ENCODE measurements at regions not wholly inside any gene's neighbourhood (a gene's known extent, or its start where the extent isn't known, plus 50 kb on each side); places are given as distances from the start of the nearest gene placed in this dataset.

DNA sequence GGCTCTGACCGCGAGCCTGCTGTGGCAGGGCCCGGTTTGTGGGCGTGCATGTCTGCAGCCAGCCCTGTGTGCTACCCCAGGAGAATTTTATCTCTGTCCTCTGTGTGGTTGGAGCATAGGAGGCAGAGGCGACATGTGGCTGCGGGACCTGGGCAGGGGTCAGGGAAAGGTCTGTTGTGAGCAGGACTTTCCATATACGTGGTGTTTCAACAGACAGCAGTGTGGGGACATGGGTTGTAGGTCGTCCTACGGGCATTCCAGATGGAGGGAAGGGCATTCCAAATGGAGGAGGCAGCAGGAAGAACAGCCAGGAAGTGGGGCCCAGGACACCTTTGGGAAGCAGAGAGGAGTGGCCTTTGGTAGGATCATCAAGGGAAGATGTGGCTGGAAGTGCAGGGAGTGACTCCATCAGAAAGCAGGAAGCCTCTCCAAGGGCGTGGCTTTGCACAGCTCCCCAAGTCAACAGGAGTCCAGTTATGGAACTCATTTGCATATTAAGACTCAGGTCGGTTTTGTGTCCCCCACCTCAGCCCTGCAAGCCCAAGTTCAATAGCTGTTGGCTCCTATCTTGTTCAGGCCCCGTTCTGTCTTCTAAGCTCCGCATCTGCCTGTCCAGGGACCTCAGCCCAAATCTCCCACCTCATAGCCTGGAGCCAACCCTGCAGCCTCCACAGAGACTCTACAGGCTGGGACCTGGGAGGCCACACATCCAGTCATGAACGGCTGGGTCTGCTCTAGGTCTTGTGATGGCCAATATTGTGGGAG is 309.1 kb downstream of the MATN1 start:
- no peak overlapping the region for H3K4me3 ChIP-seq (ENCODE audit: insufficient read depth, low read depth, low read length, poor library complexity, severe bottlenecking)
- no peaks in the 10 kb centered on the region for H3K9me3 ChIP-seq (ENCODE audit: control insufficient read depth, low read length)
- H3K27me3 ChIP-seq (replicated peaks; ENCODE audit: control insufficient read depth, insufficient read depth, low read length, poor library complexity, severe bottlenecking), result no peaks in the 10 kb centered on the region
- H3K27ac ChIP-seq (ENCODE audit: insufficient read depth, low read length, poor library complexity, severe bottlenecking), result no peak overlapping the region
- H3K4me1 ChIP-seq (ENCODE audit: control insufficient read depth, insufficient read depth, low read length, poor library complexity, severe bottlenecking), result no peaks in the 10 kb centered on the region
- no peaks in the 10 kb centered on the region for H3K36me3 ChIP-seq (ENCODE audit: control insufficient read depth, insufficient read depth, low read length)
- DNase-seq, result no peak

DNA sequence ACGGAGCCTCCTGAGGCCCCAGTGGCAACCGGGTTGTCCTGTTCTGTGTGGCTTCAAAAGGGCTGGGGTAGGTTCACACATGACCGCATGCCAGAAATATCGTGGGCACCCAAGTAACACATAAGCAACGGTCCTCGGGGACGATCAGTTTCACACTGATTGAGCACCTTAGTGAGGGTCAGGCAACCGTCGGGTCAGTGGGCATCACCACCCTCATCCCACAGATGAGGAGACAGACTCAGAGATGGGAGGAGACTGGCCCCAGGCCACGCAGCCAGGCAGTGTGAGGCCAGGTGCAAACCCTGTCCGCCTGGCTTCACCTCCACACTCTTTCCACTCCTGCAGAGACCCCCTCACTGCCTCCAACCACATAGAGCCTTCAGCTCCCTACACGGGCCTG is 309.8 kb downstream of the MATN1 start:
- Histone ChIP-seq H3K4me1 (ENCODE audit: control insufficient read depth, insufficient read depth, low read length, poor library complexity, severe bottlenecking) (no peaks in the 10 kb centered on the region), H3K36me3 (ENCODE audit: control insufficient read depth, insufficient read depth, low read length) (no peaks in the 10 kb centered on the region), H3K27ac (ENCODE audit: insufficient read depth, low read length, poor library complexity, severe bottlenecking) (no peak overlapping the region), H3K4me3 (ENCODE audit: insufficient read depth, low read depth, low read length, poor library complexity, severe bottlenecking) (no peak overlapping the region), H3K9me3 (ENCODE audit: control insufficient read depth, low read length) (no peaks in the 10 kb centered on the region), H3K27me3 (replicated peaks; ENCODE audit: control insufficient read depth, insufficient read depth, low read length, poor library complexity, severe bottlenecking) (no peaks in the 10 kb centered on the region)
- no peak for DNase-seq

DNA sequence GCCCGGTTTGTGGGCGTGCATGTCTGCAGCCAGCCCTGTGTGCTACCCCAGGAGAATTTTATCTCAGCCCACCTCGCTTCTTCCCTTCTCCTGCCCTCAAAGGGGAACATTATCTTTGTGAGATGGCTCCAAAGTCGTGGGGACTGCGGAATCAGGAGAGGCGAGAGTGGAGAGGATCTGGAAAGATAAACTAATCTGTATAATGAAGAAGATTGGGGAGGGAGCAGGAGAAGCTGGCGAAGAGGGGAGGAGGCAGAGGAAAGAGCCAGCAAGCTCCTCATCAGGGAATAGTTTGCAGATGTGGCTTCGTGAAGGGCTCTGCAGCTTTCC is 310.3 kb downstream of the MATN1 start:
- H3K9me3 ChIP-seq (ENCODE audit: control insufficient read depth, low read length), result no peaks in the 10 kb centered on the region
- H3K4me1 ChIP-seq (ENCODE audit: control insufficient read depth, insufficient read depth, low read length, poor library complexity, severe bottlenecking), result no peaks in the 10 kb centered on the region
- H3K27ac ChIP-seq (ENCODE audit: insufficient read depth, low read length, poor library complexity, severe bottlenecking), result no peak overlapping the region
- no peaks in the 10 kb centered on the region for H3K36me3 ChIP-seq (ENCODE audit: control insufficient read depth, insufficient read depth, low read length)
- no peak overlapping the region for H3K4me3 ChIP-seq (ENCODE audit: insufficient read depth, low read depth, low read length, poor library complexity, severe bottlenecking)
- DNase-seq, result no peak
- no peaks in the 10 kb centered on the region for H3K27me3 ChIP-seq (replicated peaks; ENCODE audit: control insufficient read depth, insufficient read depth, low read length, poor library complexity, severe bottlenecking)

DNA sequence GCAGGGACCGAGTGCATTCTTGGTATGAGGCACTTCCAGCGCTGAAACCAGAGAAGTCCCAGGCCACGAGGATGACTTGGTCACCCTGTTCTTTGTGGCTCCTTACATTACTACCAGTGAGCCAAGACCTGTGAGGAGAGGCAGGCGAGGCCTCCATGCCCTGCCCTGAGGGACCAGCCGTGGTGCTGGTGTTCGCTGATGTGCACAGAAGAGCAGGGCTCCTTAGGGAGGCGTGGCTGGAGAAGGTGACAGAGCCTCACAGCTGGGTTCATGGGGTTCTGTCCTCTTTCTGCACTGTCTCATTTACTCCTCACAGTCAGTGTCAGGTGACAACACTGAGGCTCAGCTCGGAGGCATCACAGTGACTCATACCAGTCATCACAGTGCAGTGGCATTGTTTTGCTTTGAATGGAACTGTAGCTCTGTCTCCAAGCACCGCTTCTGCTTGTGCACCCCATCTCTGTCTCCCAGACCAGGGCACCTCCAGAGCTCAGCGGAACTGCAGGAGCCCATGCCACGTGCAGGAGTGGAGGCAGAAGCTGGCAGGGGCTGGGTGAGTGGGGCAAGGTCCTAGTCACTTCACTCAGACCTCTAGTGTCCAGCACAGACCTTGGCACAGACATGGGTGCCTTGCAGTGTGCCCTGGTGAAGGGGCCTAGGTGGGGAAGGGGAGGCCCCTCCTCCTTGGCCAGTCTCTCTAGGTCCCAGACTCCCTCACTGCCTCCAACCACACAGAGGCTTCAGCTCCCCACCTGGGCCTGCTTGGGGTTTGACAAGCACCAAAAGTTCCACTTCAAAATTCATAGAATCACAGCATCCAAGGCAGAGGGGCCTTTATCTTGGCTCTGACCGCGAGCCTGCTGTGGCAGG is 310.9 kb downstream of the MATN1 start:
- Histone ChIP-seq H3K9me3 (ENCODE audit: control insufficient read depth, low read length) (no peaks in the 10 kb centered on the region), H3K4me3 (ENCODE audit: insufficient read depth, low read depth, low read length, poor library complexity, severe bottlenecking) (no peak overlapping the region), H3K27ac (ENCODE audit: insufficient read depth, low read length, poor library complexity, severe bottlenecking) (no peak overlapping the region), H3K27me3 (replicated peaks; ENCODE audit: control insufficient read depth, insufficient read depth, low read length, poor library complexity, severe bottlenecking) (no peaks in the 10 kb centered on the region), H3K36me3 (ENCODE audit: control insufficient read depth, insufficient read depth, low read length) (no peaks in the 10 kb centered on the region), H3K4me1 (ENCODE audit: control insufficient read depth, insufficient read depth, low read length, poor library complexity, severe bottlenecking) (no peaks in the 10 kb centered on the region)
- DNase-seq, result no peak

DNA sequence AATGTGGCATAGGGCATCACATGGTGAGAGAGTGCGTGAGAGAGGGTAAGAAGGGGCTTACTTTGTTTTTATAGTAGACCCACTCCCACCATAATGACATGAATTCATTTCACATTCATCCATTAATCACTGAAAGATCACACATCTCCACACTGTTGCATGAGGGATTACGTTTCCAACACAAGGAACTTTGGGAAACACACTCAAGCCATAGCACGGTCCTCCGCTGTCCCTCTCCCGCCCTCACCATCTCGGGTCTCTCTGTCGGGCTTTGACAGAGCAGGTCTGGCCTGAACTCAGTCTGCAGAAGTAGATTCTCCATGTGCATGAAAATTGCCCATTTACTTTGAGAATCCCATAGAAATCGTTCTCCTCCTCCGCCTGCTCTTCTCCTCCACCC is 312.2 kb downstream of the MATN1 start:
- H3K4me1 ChIP-seq (ENCODE audit: control insufficient read depth, insufficient read depth, low read length, poor library complexity, severe bottlenecking), result no peaks in the 10 kb centered on the region
- no peaks in the 10 kb centered on the region for H3K36me3 ChIP-seq (ENCODE audit: control insufficient read depth, insufficient read depth, low read length)
- no peak for DNase-seq
- H3K9me3 ChIP-seq (ENCODE audit: control insufficient read depth, low read length), result no peaks in the 10 kb centered on the region
- no peaks in the 10 kb centered on the region for H3K27me3 ChIP-seq (replicated peaks; ENCODE audit: control insufficient read depth, insufficient read depth, low read length, poor library complexity, severe bottlenecking)
- H3K27ac ChIP-seq (ENCODE audit: insufficient read depth, low read length, poor library complexity, severe bottlenecking), result no peak overlapping the region
- no peak overlapping the region for H3K4me3 ChIP-seq (ENCODE audit: insufficient read depth, low read depth, low read length, poor library complexity, severe bottlenecking)

DNA sequence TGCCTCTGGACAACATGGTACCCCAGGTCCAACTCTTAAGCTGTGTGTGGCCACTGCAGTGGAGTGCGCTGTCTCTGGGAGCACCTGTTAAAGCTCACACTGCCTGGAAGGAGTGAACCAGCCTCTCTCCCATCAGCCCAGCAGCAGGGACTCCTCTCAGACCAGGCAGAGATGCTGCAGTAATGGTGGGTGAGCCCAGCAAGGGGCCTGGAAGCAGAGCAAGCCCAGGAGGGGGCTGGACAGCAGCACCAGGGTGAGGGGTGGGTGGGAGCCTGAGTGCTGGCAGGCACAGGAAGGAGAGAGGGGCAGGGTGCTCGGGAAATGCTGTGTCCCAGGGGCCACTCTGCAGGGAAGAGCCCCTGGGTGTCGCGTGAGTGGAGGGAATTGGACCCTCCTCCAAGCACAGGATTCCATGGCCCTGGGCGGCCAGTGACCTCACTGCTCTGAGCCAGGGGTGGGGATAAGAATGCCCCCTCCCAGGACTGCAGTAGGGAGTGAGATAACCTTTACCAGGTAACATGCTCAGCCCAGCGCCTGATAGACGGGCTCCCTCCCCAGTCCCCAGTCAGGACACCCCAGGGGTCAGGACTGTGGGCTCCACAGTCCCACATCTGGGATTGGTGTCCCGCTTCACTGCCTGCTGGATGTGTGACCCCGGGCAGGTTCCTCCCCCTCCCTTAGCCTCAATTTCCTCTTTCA is 313.1 kb downstream of the MATN1 start:
- no peaks in the 10 kb centered on the region for H3K36me3 ChIP-seq (ENCODE audit: control insufficient read depth, insufficient read depth, low read length)
- no peaks in the 10 kb centered on the region for H3K4me1 ChIP-seq (ENCODE audit: control insufficient read depth, insufficient read depth, low read length, poor library complexity, severe bottlenecking)
- H3K27ac ChIP-seq (ENCODE audit: insufficient read depth, low read length, poor library complexity, severe bottlenecking), result no peak overlapping the region
- DNase-seq, result no peak
- H3K27me3 ChIP-seq (replicated peaks; ENCODE audit: control insufficient read depth, insufficient read depth, low read length, poor library complexity, severe bottlenecking), result no peaks in the 10 kb centered on the region
- no peaks in the 10 kb centered on the region for H3K9me3 ChIP-seq (ENCODE audit: control insufficient read depth, low read length)
- no peak overlapping the region for H3K4me3 ChIP-seq (ENCODE audit: insufficient read depth, low read depth, low read length, poor library complexity, severe bottlenecking)

DNA sequence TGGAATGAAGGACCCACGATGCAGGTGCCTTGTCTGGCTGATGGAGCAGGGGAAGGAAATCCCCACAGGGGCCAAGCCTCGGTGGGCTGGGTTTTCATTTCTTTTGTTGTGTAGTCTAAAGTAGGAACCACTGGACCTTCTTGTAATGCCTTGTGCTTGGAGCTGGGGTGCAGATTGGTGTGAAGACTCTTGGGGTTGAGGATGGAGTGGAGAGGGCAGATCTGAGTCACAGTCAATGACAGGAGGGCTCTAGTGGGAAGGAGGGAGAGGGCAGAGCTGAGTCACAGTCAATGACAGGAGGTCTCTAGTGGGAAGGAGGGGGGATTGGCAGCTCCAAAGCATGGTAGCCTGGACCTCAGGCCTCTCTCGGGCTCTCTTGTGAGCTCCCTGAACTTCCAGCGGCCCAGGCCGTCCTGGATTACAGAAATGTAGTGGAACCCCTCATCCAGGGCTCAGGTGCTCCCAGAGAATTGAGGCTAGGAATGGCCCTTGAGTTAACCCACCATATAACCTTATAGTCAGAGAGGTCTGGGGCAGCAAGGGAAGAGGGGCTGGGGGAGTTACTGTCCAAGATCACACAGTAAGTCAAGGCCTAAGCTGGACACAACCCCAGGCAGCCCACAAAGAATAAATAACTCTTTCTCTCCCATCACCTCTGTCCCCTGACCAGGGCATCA is 313.8 kb downstream of the MATN1 start:
- Histone ChIP-seq H3K9me3 (ENCODE audit: control insufficient read depth, low read length) (no peaks in the 10 kb centered on the region), H3K27me3 (replicated peaks; ENCODE audit: control insufficient read depth, insufficient read depth, low read length, poor library complexity, severe bottlenecking) (no peaks in the 10 kb centered on the region), H3K36me3 (ENCODE audit: control insufficient read depth, insufficient read depth, low read length) (no peaks in the 10 kb centered on the region), H3K27ac (ENCODE audit: insufficient read depth, low read length, poor library complexity, severe bottlenecking) (no peak overlapping the region), H3K4me1 (ENCODE audit: control insufficient read depth, insufficient read depth, low read length, poor library complexity, severe bottlenecking) (no peaks in the 10 kb centered on the region), H3K4me3 (ENCODE audit: insufficient read depth, low read depth, low read length, poor library complexity, severe bottlenecking) (no peak overlapping the region)
- DNase-seq, result no peak

DNA sequence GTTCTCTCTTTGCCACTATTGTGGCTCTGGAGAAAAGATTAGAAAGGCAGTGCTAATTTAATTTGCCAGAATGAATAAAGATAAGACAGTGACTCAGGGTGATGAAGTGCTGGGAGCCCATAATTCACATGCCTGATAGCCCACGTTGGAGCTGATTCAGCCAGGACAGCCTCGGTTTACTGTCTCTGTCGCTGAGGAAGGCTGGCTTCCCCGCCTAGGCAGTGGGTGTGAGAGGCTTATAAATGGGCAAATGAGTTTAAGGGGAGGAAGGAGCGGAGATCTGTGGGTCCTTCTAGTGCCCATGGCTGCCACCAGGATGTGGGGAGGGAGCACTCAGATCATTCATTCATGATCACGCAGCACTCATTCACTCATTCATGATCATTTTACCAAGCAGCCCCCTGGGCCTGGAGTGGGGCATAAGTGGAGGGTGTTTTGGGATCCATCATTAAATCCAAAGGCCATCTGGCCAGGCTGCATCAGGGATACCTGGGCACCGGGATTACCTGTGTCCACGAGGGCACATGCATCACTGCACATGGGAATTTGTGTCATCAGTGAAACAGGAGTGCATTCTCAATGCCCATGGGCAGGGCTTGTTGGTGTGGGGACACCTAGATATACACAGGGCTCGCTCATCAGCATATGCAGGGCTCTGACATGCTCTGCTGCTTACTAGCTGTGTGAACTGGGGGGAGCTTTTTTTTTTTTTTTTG is 315.4 kb downstream of the MATN1 start:
- H3K4me3 ChIP-seq (ENCODE audit: insufficient read depth, low read depth, low read length, poor library complexity, severe bottlenecking), result no peak overlapping the region
- DNase-seq, result no peak
- no peaks in the 10 kb centered on the region for H3K4me1 ChIP-seq (ENCODE audit: control insufficient read depth, insufficient read depth, low read length, poor library complexity, severe bottlenecking)
- H3K27me3 ChIP-seq (replicated peaks; ENCODE audit: control insufficient read depth, insufficient read depth, low read length, poor library complexity, severe bottlenecking), result no peaks in the 10 kb centered on the region
- no peaks in the 10 kb centered on the region for H3K36me3 ChIP-seq (ENCODE audit: control insufficient read depth, insufficient read depth, low read length)
- H3K27ac ChIP-seq (ENCODE audit: insufficient read depth, low read length, poor library complexity, severe bottlenecking), result no peak overlapping the region
- H3K9me3 ChIP-seq (ENCODE audit: control insufficient read depth, low read length), result no peaks in the 10 kb centered on the region

DNA sequence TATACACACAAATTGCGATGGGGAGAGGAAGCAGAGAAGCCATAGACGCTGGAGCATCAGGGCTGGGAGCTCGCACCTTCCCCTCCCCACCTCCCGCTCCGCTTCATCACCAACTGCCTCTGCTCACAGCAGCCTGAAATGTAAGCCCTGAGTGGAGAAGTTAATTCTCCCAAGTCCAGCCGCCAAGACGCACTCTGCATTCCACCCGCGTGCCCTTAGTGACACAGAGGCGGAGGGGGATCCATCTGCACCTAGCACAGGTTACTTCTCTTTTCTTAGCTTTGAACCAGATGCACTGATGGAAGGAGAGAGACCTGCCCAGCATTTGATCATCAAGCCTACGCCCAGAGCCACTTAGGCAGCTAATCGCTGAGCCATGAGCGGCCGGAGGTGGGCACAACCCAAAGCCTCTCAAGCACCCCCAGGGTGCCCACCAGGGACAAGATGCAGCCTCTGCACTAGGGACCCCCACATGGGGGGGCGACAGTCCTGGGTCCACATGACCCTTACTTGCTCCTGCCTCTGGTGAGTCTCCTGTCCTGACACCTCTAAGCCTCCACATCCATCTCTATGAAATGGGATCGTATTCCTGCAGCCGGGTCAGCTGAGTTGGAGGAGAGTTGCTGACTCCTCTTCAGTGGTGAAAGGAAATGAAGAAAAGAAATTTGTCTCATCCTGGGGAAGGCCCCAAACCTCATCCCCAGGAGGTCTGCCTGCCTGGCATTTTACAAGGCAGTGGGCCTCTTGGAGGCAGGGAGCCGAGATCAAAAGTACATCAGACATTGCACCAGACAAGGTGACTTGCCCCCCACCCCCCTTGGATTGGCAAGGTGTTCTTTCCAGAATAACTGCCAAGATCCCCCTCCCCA is 316.2 kb downstream of the MATN1 start:
- no peak overlapping the region for H3K27ac ChIP-seq (ENCODE audit: insufficient read depth, low read length, poor library complexity, severe bottlenecking)
- no peak for DNase-seq
- no peaks in the 10 kb centered on the region for H3K27me3 ChIP-seq (replicated peaks; ENCODE audit: control insufficient read depth, insufficient read depth, low read length, poor library complexity, severe bottlenecking)
- H3K4me1 ChIP-seq (ENCODE audit: control insufficient read depth, insufficient read depth, low read length, poor library complexity, severe bottlenecking), result no peaks in the 10 kb centered on the region
- H3K9me3 ChIP-seq (ENCODE audit: control insufficient read depth, low read length), result no peaks in the 10 kb centered on the region
- no peaks in the 10 kb centered on the region for H3K36me3 ChIP-seq (ENCODE audit: control insufficient read depth, insufficient read depth, low read length)
- no peak overlapping the region for H3K4me3 ChIP-seq (ENCODE audit: insufficient read depth, low read depth, low read length, poor library complexity, severe bottlenecking)
